ENCODE measurements at regions not wholly inside any gene's neighbourhood (a gene's known extent, or its start where the extent isn't known, plus 50 kb on each side); places are given as distances from the start of the nearest gene placed in this dataset.

GRCh38 chr4:181083757-181084361 lies 1159.3 kb upstream of the TENM3 start:
- DNase-seq (no peak), ATAC-seq (ENCODE audit: insufficient read depth, low read depth) (no peak)
- H3K27me3 ChIP-seq (ENCODE audit: insufficient read depth, low read length, poor library complexity), result no peaks in the 10 kb centered on the region
- no peak overlapping the region for H3K27ac ChIP-seq (ENCODE audit: low read length)
- TF ChIP-seq EZH2 (IDR thresholded peaks at IDR 0.05; ENCODE audit: borderline replicate concordance, low read depth, low read length, severe bottlenecking), result no peak
- TF ChIP-seq, protein P1, sequence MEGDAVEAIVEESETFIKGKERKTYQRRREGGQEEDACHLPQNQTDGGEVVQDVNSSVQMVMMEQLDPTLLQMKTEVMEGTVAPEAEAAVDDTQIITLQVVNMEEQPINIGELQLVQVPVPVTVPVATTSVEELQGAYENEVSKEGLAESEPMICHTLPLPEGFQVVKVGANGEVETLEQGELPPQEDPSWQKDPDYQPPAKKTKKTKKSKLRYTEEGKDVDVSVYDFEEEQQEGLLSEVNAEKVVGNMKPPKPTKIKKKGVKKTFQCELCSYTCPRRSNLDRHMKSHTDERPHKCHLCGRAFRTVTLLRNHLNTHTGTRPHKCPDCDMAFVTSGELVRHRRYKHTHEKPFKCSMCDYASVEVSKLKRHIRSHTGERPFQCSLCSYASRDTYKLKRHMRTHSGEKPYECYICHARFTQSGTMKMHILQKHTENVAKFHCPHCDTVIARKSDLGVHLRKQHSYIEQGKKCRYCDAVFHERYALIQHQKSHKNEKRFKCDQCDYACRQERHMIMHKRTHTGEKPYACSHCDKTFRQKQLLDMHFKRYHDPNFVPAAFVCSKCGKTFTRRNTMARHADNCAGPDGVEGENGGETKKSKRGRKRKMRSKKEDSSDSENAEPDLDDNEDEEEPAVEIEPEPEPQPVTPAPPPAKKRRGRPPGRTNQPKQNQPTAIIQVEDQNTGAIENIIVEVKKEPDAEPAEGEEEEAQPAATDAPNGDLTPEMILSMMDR (IDR thresholded peaks at IDR 0.05; ENCODE audit: borderline replicate concordance, extremely low read depth, low read length, poor library complexity, severe bottlenecking), result no peak
- H4K20me1 ChIP-seq (ENCODE audit: insufficient read depth, low read length), result no peaks in the 10 kb centered on the region
- H3K79me2 ChIP-seq (ENCODE audit: insufficient read depth, low read length), result no peaks in the 10 kb centered on the region
- H3K9me3 ChIP-seq (ENCODE audit: insufficient read depth, low read length, severe bottlenecking), result no peaks in the 10 kb centered on the region
- H3K4me3 ChIP-seq (ENCODE audit: low read depth in 1 of 2, low read length in 2 of 2), result no peak overlapping the region
- H3K9ac ChIP-seq (ENCODE audit: low read depth, low read length), result no peak overlapping the region
- no peaks in the 10 kb centered on the region for H3K4me1 ChIP-seq (ENCODE audit: insufficient read depth, low read length)
- no peak overlapping the region for H2AFZ ChIP-seq (ENCODE audit: low read depth, low read length)
- no peaks in the 10 kb centered on the region for H3K36me3 ChIP-seq (ENCODE audit: insufficient read depth, low read length)
- no peak overlapping the region for H3K4me2 ChIP-seq (ENCODE audit: insufficient read depth, low read length)

GRCh38 chr4:181085557-181085956 lies 1157.6 kb upstream of the TENM3 start:
- no peak overlapping the region for H3K9ac ChIP-seq (ENCODE audit: low read depth, low read length)
- H3K9me3 ChIP-seq (ENCODE audit: insufficient read depth, low read length, severe bottlenecking), result no peaks in the 10 kb centered on the region
- no peaks in the 10 kb centered on the region for H3K79me2 ChIP-seq (ENCODE audit: insufficient read depth, low read length)
- TF ChIP-seq, protein P1 (IDR thresholded peaks at IDR 0.05; ENCODE audit: borderline replicate concordance, extremely low read depth, low read length, poor library complexity, severe bottlenecking), result no peak
- no peak for TF ChIP-seq EZH2 (IDR thresholded peaks at IDR 0.05; ENCODE audit: borderline replicate concordance, low read depth, low read length, severe bottlenecking)
- H3K27me3 ChIP-seq (ENCODE audit: insufficient read depth, low read length, poor library complexity), result no peaks in the 10 kb centered on the region
- no peak overlapping the region for H2AFZ ChIP-seq (ENCODE audit: low read depth, low read length)
- no peak overlapping the region for H3K4me2 ChIP-seq (ENCODE audit: insufficient read depth, low read length)
- DNase-seq (no peak), ATAC-seq (ENCODE audit: insufficient read depth, low read depth) (no peak)
- no peak overlapping the region for H3K4me3 ChIP-seq (ENCODE audit: low read depth in 1 of 2, low read length in 2 of 2)
- no peaks in the 10 kb centered on the region for H4K20me1 ChIP-seq (ENCODE audit: insufficient read depth, low read length)
- no peak overlapping the region for H3K27ac ChIP-seq (ENCODE audit: low read length)
- no peaks in the 10 kb centered on the region for H3K4me1 ChIP-seq (ENCODE audit: insufficient read depth, low read length)
- H3K36me3 ChIP-seq (ENCODE audit: insufficient read depth, low read length), result no peaks in the 10 kb centered on the region

DNA sequence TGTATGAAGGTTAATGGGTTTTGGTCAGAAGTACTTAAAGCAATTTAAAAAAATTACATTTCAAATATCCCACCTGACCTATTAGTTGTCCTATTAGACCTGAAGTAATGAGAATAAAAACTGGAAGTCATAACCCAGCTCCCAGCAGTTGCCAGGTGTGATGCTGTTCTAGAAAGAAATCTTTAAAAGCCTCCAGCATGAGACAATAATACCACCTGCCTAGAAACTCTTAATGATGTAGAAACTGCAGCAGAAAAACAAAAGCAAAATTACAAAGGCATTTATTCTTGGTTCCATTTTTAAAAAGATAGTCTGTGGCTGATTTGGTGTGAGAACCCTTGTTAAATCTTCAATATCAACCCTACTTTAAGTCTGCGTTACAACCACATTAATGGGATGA lies 1137.7 kb upstream of the TENM3 start:
- Histone ChIP-seq H3K4me1 (ENCODE audit: insufficient read depth, low read length) (no peaks in the 10 kb centered on the region), H3K9me3 (ENCODE audit: insufficient read depth, low read length, severe bottlenecking) (no peaks in the 10 kb centered on the region), H3K27ac (ENCODE audit: low read length) (no peak overlapping the region), H3K79me2 (ENCODE audit: insufficient read depth, low read length) (no peaks in the 10 kb centered on the region), H4K20me1 (ENCODE audit: insufficient read depth, low read length) (no peaks in the 10 kb centered on the region), H2AFZ (ENCODE audit: low read depth, low read length) (no peak overlapping the region), H3K36me3 (ENCODE audit: insufficient read depth, low read length) (no peaks in the 10 kb centered on the region), H3K9ac (ENCODE audit: low read depth, low read length) (no peak overlapping the region), H3K4me3 (ENCODE audit: low read depth in 1 of 2, low read length in 2 of 2) (no peak overlapping the region), H3K4me2 (ENCODE audit: insufficient read depth, low read length) (no peak overlapping the region), H3K27me3 (ENCODE audit: insufficient read depth, low read length, poor library complexity) (no peaks in the 10 kb centered on the region)
- DNase-seq (no peak), ATAC-seq (ENCODE audit: insufficient read depth, low read depth) (no peak)
- TF ChIP-seq EZH2 (IDR thresholded peaks at IDR 0.05; ENCODE audit: borderline replicate concordance, low read depth, low read length, severe bottlenecking), result no peak
- TF ChIP-seq, protein P1 (IDR thresholded peaks at IDR 0.05; ENCODE audit: borderline replicate concordance, extremely low read depth, low read length, poor library complexity, severe bottlenecking), result no peak
